GM21576 (cell line): ENCODE measurements at regions not wholly inside any gene's neighbourhood (a gene's known extent, or its start where the extent isn't known, plus 50 kb on each side); places are given as distances from the start of the nearest gene placed in this dataset.

ENCODE experiments used
- ATAC-seq: cut with Tn5 transposase; IDR thresholded peaks from one replicate; pipeline ENCODE4 v1.9.1; 2021; ENCODE audit warnings: mild to moderate bottlenecking, moderate library complexity; ENCODE audit not compliant: unreplicated experiment

DNA sequence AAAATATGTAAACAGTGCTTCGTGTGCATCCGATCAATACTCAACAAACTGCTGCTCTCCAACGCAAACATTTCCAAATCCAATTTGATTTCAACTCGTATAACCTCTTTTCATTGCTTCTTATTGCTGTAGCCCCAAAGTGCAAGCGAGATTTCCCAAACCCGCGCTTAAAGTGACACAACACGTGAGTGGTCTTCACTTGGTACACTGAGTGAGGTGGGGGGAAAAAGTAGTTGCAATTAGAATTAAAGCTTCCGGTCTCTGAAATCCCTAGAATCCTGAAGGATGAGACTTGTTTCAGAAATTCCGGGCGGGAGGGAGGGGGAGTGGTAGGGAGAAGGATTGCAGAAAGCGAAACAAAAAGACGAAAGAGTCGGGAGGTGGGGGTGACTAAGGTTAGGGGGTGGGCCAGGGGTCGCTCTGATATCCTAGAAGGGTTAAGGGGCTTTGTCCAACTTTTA, 387.5 kb downstream of the BCAT1 start:
- ATAC-seq = no peak

DNA sequence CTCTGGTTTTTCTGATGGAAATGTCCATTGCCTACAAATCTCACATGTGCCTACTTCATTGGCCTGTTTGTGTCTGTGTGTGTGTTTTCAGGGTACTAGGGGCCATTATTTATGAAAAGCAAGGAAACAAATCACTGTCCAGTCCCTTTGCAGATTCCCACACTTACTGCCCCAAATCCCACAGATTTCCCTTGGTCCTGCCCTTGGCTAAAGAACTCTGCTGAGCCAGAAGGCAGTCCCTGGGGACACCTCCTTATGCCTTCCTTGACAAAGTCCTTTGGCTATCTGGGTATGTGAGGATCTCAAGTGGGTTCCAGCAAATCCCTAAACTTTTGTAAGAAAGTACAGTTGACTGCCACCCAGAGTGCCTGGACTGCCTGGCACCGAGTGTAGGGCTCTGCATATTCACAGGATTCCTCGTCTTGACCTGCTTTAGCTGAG, 388.1 kb downstream of the BCAT1 start:
- no peak for ATAC-seq

DNA sequence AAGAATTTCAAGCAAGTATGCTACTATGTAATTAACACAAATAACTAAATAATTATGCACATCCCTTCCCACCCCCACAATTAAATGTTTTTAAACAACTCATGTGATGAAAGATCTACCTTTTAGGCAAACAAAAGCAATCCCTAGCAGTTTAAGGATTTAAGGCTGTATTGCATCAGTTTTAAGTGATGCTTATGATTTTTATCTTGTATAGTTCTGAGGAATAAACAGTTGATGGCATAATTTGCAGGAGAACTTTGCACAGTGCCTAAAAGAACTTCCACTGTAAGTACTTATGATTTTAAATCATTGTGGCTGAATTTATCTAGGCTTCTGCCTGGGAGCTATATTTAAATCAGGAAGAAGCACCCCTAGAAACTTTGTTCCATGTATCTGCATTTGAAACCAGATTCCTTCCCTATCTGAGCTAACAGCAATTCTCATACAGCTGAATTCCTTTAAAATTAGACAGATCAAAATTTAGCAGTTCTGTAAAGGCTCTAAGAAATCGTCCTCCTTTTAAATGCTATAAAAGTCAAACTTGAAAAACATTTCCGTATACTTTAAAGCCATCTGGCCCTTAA, 388.6 kb downstream of the BCAT1 start:
- no peak for ATAC-seq

DNA sequence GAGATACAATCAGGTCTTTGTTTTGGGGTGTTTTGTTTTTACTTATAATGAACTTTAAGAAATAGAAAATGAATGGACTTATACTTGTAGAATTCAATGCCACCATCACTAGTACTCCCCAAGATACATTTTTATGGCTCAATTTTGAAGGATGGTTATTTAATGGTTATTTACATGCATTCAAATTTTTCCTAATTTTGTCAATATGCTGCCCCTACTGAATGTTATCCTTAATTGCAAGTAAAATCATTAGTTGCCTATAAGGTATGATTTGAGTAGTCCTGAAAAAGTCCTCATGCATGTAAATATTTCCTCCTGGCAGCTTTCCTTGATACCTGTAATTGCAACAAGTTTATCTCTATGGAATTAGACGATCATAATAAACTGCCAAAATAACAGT, 391.2 kb downstream of the BCAT1 start:
- ATAC-seq = no peak

DNA sequence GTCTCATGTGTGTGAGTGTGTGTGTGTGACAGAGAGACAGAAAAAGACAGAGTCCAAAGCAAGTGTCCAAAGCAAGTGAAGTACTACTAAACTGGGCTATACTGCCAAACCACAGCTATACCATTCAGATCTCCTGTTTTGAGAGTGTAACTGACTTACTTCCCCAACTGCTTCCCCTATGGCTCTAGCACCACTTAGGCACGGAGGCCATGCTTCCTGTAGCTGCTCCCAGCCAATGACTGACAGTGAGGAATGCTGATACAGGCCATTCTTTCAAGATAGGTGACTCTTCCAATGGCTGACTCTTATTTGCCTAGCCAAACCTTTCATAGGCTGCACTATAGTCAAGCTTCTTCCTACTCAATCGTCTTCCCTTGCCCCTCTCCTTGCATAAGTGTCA, 393.2 kb downstream of the BCAT1 start:
- ATAC-seq = no peak

DNA sequence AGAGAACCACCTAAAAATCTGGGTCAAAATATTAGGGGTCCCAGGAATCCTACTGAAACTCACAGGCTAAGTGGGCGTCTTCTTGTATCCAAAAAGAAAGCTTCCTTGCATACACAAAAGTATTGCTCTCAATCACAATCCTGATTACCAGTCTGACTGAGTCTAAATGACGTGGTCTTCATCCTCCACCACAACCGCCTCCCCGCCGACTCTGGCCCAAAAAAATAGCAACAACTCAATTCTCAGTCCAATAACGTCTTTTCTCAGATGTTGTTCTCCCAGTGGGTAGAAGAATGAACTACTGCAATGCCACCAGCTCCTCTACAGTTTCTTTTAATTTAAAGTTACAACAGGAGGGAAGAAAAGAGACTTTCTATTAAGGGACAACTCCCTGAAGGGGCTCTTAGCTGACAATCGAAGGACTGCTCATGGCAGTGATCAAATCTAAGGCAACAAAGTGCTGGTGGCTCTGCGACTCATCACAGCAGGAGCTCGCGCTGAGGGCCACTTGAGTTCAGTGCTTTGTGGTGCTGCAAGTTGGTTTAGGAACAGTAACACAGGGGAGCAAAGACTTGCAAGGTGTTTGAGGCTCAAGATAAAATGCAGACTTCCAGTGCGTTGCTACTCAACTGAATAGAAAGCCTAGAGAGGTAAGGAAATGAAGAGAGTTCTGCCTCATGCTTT, 394.1 kb downstream of the BCAT1 start:
- ATAC-seq = no peak

DNA sequence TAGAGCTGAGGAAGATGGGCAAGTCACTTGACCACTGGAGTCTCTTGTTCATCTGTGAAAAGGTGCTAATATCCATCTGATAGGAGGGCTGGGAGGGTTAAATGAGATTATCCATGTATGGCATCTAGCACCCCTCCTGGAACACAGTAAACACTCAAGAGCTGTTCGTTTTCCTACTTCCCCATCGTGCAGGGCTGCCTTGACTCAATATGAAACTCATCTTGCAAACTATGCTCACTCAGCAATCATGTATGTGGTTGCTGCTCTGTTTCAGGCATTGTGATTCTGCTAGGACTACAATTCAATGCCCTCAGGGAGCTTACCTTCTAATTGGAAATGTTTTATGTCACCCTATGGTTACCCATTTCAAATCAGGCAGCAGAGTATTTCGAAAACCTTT, 395.6 kb downstream of the BCAT1 start:
- ATAC-seq = no peak

DNA sequence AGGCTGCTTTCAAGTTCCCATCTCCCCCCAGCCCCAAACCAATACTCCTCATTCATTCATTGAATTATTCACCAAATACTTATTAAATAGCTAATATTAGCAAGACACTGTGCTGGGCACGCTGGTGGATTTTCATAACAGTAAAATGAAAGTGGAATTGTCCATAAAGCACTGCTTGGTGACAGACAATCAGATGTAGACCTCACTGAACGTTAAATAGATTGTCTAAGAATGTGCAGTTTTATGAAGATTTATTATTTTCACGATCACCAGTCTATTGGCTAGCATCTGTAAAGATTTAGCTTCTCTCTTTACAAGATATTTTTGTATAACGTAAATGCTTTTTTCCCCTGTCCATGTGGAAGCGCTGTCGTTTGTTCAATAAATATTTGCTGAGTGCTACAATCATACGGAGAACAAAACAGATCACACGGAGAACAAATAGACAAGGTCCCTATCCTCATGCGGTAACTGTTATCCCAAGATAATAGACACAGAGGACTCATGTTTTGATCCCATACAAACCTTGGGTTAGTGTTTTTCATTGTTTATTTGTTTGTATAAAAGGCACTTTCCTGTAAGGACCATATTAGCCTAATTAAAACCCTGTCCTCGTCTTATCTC, 397.6 kb downstream of the BCAT1 start:
- ATAC-seq = no peak

DNA sequence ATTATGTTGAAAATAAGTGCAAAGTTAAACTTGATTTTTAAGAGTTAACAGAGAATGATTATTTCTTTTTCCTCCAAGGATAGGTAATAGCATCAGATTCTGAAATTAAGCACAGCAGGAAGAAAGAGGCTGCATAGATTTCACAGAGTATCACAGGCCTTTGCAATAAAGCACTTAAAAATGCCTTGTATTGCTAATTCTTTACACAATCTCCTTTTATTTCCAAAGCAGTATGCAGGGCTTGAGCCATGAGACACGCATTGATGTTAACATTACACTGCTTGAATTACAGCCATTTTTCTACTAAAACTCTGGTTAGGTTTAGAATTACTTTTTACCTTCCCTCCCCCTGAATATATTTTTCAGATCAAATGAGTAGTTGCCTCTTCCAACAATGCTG, 398.3 kb downstream of the BCAT1 start:
- ATAC-seq = no peak

DNA sequence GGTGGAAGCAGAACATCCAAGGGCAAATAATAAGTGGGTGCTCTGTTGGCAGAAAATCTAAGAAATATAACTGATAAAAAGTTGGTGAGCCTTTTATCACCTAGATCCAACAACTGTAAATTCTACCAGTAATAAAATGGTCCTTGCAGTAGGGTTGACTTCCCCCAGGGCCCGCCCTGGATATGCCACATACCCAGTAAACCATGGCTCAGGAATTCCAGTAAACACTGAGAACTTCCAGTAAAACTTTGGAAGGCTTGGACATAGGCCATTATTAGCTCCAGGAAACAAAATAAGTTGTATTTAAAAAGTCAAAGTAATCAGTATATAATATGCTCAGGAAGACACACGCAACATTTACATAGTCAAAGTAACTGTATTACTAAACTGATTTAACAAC, 402.2 kb downstream of the BCAT1 start:
- no peak for ATAC-seq

DNA sequence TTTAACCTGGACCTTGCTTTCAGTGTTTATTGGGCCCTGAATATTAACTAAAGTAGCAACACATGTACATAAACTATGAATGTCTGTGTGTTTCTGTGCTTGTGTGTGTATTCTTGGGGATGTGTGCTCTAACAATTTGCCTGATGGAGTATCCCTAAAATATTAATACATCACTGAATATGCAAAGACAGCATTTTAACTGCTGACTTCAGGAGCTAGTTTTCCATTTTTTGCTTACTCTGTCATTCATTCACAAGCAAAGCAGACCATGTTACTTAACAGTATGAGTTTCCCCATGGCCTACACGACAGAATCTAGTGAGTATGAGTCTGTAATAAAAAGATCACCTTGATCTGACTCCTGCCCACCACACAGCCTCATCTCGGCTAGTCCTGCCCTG, 402.8 kb downstream of the BCAT1 start:
- ATAC-seq = no peak

DNA sequence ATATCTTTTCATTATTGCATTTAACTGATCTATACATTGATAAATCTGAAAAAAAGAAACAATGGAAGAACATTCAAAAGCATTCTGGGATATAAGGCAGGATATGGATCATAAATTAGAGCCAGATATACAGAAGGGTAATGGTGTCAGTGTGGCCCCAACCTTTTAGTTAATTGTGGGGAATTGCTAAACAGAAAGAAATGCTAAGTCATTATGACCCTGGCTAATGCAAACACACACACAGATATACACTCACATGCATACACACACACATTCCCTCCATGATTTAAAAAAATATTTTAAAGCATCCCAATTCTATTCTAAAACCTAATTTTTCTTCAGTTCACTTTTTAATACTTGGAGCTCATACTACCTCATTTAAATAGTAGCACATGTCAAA, 404.5 kb downstream of the BCAT1 start:
- no peak for ATAC-seq

DNA sequence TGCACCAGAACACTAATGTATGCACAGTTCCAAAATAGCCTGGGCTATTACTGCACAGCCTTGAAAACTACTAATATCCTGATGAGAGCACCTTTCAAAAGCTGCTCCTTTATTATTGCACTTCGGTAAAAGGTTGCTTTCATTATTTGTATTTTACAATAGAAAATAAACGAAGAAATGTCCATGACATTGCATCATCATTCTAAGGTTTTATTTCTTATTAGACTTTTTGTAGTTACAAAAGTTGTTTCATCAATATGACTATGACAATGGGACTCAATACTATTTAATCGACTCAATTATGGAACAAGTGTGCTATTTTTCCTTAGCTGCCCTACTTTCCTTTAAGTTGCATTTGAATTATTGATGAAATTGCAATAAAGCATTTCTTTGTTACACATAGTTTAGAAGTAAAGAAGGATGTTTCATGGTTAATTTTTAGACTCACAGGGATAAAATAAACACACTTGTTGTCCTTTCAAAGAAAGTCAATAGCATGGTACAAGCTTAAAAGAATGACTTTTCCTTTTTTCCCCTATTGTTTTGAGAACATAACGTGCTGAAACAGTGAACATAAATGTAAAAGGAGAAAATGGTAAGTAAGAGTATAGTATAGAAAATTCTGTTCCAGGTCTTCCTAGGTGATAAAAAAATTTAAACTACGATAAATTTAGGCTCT, 407.6 kb downstream of the BCAT1 start:
- no peak for ATAC-seq

DNA sequence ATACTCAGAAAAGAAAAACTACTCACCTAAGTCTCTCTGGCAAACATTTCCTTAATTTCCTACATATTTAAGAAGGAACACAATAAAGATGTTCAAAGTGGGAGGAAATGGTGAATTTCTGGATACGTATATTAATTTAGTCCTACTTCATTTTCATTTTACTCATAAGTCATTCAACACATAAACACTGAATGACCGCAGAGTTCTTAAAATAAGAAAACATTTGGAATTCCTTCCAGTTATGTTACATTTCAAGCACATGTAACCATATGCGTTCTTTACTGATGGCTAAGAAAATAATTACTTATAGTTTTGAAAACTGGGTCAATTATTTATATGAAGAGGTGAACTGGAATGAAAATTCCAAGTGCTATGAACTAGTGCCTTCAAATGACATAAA, 409.3 kb downstream of the BCAT1 start:
- ATAC-seq = no peak

DNA sequence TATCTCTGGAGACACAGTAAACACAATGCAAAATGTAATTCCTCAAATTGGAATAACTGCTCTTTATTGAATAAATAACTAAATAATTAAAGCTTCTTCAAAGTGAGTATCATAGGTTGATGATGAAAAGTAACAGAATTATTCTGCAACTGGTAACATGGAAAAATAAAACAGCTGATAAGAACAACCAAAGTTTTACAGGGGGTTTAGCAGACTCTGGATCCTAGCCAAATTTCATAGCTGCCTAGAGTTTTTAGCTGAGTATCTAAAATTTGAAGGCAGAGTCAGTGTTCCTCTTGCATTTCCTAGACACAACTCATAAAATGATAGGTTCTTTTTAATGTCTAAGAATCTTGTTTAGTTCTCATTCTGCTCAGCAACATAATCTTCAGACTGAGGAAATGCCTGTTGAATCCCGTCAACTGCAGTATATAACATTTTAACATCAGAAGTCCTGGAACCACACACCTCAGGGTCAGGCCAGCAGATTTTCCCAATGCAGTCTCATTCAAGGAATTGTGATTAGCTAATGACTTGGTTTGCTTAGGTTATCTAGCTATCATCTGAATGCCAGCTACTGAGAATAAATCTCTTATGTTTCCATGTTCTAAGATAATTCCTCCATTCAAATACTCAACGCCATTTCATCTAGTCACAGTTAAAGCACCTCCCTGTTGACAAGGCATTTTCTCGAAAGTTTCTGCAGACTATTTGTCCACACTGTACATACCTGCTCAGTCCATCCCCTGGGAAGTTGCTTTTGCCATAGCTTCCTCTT, 411.6 kb downstream of the BCAT1 start:
- ATAC-seq = no peak

DNA sequence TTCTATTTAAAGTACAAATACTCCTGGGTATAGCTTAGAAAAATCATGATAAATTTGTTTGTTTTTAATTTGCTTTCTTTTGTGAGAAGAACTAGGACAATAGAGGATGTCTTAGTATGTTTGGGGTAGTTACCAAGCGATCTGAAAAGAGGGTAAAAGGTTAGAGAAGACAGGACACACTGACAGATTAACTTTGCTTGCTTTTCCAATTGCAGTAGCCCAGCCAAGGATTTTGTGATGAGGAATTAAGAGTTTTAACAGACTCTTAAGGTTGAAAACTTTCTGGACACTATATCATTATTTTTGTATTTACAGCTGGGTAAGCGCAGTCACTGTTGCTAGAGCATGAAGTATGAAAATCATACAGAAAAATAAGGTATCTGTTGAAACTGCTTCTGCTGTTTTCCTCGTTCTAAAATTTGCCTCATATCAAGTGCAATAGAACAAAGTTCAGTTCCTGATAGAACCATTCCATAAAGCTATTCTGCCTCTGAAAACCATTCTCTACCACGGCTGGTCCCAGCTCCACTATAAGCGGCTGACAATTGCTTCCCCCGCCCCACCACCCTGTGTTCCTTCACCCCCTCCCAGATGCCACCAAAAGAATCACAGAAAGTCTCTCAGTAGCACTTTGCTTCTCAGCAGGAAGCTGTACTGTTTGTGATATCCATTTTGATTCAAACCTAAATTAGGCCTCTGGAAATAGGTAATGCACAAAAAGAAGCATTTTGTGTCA, 413.4 kb downstream of the BCAT1 start:
- ATAC-seq = no peak

DNA sequence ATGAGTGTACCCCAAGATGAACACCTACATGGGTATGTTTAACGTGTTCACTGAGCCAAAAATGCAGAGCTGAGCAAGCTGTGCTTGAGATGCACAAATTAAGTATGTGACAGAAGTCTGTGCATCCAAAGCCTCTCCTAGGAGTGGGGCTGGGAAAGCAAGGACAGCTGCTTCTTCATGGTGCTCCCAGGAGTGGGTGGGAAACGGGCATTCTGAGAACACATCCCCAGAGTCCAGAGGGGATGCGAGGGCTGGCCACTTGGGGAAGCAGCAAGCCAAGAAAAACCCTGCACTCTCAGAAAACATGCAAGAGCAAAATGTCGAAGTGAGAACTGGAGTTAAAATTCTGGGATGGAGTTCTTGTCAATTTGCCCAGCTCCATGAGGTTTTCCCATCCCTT, 414.3 kb downstream of the BCAT1 start:
- no peak for ATAC-seq

DNA sequence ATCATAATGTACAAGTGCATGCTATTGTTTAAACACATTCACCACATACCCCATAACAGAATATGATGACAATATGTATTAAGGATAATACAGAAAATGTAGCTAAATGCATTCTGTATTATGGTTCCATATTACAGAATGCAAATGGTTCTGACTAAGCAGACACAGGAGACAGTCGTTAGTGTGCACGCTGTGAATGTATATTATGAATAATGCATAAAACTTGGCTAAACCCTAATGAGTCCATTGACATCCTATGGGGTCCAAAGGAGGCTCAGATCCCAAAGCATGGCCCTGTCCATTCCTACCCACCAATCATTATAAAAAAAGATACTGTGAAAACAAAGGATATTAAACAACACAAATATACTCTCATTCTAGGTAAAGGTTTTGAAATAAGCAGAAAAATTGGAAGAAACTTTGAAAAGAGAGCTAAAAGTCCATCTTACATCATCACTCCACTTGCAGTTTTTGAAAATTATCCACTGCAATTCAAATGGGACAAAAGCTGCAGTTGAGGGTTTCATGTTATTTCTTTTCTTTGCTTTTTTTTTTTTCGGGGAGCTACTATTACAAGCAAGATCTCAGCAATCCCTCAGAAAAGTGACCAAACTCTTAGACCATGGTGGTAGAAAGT, 415.1 kb downstream of the BCAT1 start:
- no peak for ATAC-seq

DNA sequence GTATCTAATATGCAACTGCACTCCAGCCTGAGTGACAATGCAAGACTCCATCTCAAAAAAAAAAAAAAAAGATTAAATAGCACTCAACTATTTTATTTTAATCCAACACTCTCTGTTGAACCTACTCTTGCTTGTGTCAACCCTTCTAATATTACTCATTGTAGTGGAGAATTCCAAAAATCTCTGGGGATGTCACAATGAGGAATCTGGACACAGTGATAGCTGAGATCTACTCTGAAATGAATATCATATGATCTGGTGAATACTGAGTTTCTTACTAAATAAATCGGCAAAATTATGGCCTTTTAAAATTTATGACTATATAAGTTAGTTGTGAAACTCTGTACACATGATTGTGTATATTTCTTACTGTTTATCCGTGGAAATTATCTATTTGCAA, 418.2 kb downstream of the BCAT1 start:
- ATAC-seq = no peak

DNA sequence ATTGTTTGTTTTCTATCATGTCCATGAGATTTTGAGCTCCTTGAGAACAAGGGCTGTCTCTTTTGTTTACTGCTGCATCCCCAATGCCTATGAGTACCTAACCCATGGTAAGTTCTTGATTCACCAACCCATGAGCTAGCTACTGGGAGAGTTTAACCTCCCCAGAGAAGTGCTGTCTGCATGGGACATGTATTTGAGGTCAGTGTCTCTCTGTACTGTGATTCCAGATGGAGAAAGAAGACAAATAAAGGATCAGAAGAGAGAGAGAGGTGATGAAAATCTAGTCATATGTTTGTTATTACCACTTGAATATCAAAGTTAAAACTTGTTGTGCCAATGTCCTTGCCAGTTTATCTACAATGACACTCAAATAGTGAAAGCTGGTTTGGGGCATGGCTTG, 421.8 kb downstream of the BCAT1 start:
- no peak for ATAC-seq
